ENCODE measurements at regions not wholly inside any gene's neighbourhood (a gene's known extent, or its start where the extent isn't known, plus 50 kb on each side); places are given as distances from the start of the nearest gene placed in this dataset.

DNA sequence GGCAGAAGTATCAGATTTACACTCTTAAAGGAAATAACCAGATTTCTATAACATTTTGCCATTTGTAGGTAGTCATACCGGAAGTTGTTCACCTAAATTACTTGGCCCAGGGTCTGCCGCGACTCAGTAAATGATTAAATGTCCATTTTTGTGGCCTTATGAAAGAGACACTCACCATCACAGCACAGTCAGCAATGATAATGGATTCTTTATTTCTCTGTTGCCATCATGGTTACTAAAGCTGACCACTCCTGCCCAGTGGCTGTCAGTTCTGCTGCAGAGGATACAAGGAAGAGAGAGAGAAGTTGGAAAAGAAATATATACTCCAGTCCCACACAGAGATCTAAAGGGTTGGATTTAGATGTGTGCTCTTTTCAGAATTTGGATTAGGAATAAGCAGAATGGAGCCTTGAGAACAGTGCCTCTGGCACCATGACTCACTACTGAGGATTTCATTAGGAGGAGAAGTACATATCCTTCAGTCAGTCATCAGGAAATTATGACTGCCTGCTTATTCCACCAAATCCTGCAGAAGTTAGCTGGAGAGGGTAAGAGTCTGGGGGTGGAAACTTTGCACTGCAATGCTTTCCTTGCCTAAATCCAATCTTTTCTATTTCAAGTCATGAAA is 72.8 kb upstream of the EFNA5 start:
- TF ChIP-seq FOXP2 (optimal IDR thresholded peaks at IDR 0.05; ENCODE audit: control extremely low read depth, extremely low read length, insufficient read depth) (no peak), POLR2AphosphoS5 (IDR thresholded peaks at IDR 0.05; ENCODE audit: borderline replicate concordance, low read depth, low read length) (no peak)
